Peyer's patch (tissue), 4 donors: ENCODE measurements at regions not wholly inside any gene's neighbourhood (a gene's known extent, or its start where the extent isn't known, plus 50 kb on each side); places are given as distances from the start of the nearest gene placed in this dataset.

Source experiments
- POLR2A ChIP-seq, 2 donors: fragments of 450-650 bp; IDR thresholded peaks; one replicate each; pipeline ENCODE4 v1.5.1; 2017; ENCODE audit warnings: antibody characterized with exemption in 2 of 2, mild to moderate bottlenecking in 2 of 2, moderate library complexity in 2 of 2
- TF ChIP-seq, protein P1 (sequence below), 6 experiments: fragments of 450-650 bp in 4 of 6; fragments of 200-600 bp in 2 of 6; sonication (generic) in 1 of 6; IDR thresholded peaks; one replicate each; pipeline ENCODE4 v1.5.1; 2017 to 2019; ENCODE audit warnings: antibody characterized with exemption in 6 of 6, mild to moderate bottlenecking in 3 of 6, moderate library complexity in 1 of 6

DNA sequence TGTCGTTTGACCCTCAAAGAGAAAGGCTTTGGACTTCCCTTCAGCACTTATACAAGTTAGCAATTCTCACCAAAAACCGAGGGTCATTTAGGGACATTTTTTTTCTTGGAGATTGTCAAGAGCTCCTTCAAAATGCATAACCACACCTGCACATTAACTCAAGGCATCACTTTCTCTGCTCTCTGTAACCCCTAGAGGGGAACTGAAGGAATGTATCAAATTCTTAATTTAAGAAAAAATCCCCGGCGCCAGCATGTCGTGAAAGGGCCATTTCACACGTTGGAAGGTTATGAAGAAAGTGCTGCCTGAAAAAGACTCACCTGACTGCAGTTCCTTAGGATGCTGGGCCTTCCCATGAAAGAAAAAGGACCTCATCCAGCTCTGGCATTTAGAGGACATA lies 131.6 kb upstream of the ZC3H12A start:
- no peak for TF ChIP-seq POLR2A (IDR thresholded peaks at IDR 0.05)
- TF ChIP-seq, protein P1, sequence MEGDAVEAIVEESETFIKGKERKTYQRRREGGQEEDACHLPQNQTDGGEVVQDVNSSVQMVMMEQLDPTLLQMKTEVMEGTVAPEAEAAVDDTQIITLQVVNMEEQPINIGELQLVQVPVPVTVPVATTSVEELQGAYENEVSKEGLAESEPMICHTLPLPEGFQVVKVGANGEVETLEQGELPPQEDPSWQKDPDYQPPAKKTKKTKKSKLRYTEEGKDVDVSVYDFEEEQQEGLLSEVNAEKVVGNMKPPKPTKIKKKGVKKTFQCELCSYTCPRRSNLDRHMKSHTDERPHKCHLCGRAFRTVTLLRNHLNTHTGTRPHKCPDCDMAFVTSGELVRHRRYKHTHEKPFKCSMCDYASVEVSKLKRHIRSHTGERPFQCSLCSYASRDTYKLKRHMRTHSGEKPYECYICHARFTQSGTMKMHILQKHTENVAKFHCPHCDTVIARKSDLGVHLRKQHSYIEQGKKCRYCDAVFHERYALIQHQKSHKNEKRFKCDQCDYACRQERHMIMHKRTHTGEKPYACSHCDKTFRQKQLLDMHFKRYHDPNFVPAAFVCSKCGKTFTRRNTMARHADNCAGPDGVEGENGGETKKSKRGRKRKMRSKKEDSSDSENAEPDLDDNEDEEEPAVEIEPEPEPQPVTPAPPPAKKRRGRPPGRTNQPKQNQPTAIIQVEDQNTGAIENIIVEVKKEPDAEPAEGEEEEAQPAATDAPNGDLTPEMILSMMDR (IDR thresholded peaks at IDR 0.05) = no peak
